Natural killer cell treated with Interleukin-12 subunit alpha and Interleukin-12 subunit beta and Interleukin-15 and Interleukin-18, amount 100 ng/mL, for 72 hours (primary cell): ENCODE measurements at regions not wholly inside any gene's neighbourhood (a gene's known extent, or its start where the extent isn't known, plus 50 kb on each side); places are given as distances from the start of the nearest gene placed in this dataset.

Source experiments
- ATAC-seq, 2 donors: fragments of 150-1000 bp; cut with Tn5 transposase in 1 of 2; sonication (Bioruptor Pico), chemical (Tn5 transposase) in 1 of 2; 2 replicates each; pipeline ENCODE4 v1.10.0; 2021
- DNase-seq: peaks from one replicate; pipeline ENCODE4 v3.0.0; 2022; ENCODE audit warnings: low spot score
- H3K27ac Mint-ChIP-seq, 2 donors: 1 replicate in 1 of 2; 2 replicates in 1 of 2; pipeline ENCODE4 v1.8.0; 2022; ENCODE audit warnings: mixed read lengths in 2 of 2, mild to moderate bottlenecking in 1 of 2, moderate library complexity in 1 of 2
- H3K27me3 Mint-ChIP-seq, 2 donors: 1 replicate in 1 of 2; 2 replicates in 1 of 2; pipeline ENCODE4 v1.8.0; 2022; ENCODE audit warnings: mixed read lengths in 2 of 2
- H3K36me3 Mint-ChIP-seq: one replicate; pipeline ENCODE4 v1.8.0; 2022; ENCODE audit warnings: mixed read lengths
- H3K4me1 Mint-ChIP-seq, 2 donors: 1 replicate in 1 of 2; 2 replicates in 1 of 2; pipeline ENCODE4 v1.8.0; 2022; ENCODE audit warnings: low read depth in 2 of 2, mixed read lengths in 2 of 2, mild to moderate bottlenecking in 1 of 2
- H3K4me3 Mint-ChIP-seq: one replicate; pipeline ENCODE4 v1.8.0; 2022; ENCODE audit warnings: mixed read lengths
- H3K9me3 Mint-ChIP-seq: 2 replicates; pipeline ENCODE4 v1.8.0; 2022; ENCODE audit warnings: mixed read lengths

DNA sequence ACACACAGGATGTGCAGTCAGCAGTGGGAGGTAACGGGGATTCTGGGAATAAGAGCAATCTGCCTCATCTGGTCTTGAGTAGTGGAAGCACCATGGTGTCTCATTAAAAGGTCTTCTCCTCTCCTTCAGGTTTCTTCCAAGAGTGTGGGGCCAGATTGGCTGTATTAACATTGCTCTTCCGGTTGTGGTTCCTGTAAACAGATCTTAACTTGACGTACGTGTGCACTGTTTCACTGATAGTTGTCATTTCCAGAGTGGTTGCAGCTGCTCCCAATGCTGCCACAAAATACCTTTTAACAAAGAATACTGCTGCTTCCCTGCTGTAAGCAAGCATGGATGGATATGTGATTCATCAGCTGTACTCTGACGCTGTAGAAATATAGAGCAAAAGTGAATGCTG is 1443.4 kb upstream of the TENM3 start:
- Mint-ChIP-seq H3K36me3 (no peaks in the 10 kb centered on the region), H3K4me1 (no peaks in the 10 kb centered on the region), H3K27ac (no peak overlapping the region), H3K4me3 (no peak overlapping the region), H3K9me3 (peaks cover 12% of the 10 kb centered on the region), H3K27me3 (no peaks in the 10 kb centered on the region)
- DNase-seq (no peak), ATAC-seq (no peak)

DNA sequence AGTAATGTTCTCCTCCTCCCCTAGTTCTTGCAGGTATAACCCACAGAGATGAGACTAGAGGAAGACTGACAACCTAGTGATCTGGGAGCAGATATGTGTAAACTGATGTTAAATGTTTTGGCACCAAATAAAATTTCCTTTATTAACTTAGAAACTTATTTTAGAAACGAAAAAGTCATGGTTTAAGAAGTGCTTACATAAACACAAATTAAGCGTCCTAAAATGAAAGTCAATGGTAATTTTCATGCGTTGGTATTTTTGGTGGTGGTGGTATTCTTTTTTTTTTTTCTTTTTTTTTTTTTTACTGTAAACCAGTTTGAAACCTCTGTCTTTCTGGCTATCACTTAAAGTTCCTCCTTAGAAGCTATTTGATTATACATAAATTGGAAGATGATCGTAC is 1438.1 kb upstream of the TENM3 start:
- no peak overlapping the region for H3K27ac Mint-ChIP-seq
- no peaks in the 10 kb centered on the region for H3K27me3 Mint-ChIP-seq
- no peaks in the 10 kb centered on the region for H3K36me3 Mint-ChIP-seq
- H3K9me3 Mint-ChIP-seq: peaks cover 7% of the 10 kb centered on the region
- H3K4me1 Mint-ChIP-seq: no peaks in the 10 kb centered on the region
- no peak for DNase-seq
- H3K4me3 Mint-ChIP-seq: no peak overlapping the region
- ATAC-seq: no peak

DNA sequence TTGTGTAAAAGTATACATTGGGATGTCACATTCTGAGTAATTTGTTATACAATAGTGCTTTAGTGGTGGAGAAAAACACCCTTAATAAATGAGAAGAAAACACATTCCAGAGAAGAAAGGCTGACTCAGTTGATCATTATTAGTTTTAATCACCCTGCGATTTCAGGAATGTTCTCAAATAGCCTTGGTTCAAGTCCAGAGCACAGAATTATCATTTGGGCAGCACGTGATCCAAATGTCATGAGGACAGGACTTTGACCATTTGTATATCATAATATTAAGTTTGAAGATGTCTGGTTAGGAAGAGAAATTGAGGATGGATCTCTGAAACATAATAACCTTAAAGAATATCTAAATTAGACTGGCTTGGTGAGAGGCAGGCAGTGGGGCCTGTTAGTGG is 1434.3 kb upstream of the TENM3 start:
- Mint-ChIP-seq H3K36me3 (no peaks in the 10 kb centered on the region), H3K4me1 (no peaks in the 10 kb centered on the region), H3K9me3 (peaks cover 3% of the 10 kb centered on the region), H3K4me3 (no peak overlapping the region), H3K27me3 (no peaks in the 10 kb centered on the region), H3K27ac (no peak overlapping the region)
- DNase-seq (no peak), ATAC-seq (no peak)

- ATAC-seq (no peak), DNase-seq (no peak)
- Mint-ChIP-seq H3K4me3 (no peak overlapping the region), H3K4me1 (no peaks in the 10 kb centered on the region), H3K27me3 (no peaks in the 10 kb centered on the region), H3K9me3 (peaks cover 3% of the 10 kb centered on the region), H3K36me3 (no peaks in the 10 kb centered on the region), H3K27ac (no peak overlapping the region)
These were observed 1433.8 kb upstream of the TENM3 start for GRCh38 chr4:180809439-180809838.

DNA sequence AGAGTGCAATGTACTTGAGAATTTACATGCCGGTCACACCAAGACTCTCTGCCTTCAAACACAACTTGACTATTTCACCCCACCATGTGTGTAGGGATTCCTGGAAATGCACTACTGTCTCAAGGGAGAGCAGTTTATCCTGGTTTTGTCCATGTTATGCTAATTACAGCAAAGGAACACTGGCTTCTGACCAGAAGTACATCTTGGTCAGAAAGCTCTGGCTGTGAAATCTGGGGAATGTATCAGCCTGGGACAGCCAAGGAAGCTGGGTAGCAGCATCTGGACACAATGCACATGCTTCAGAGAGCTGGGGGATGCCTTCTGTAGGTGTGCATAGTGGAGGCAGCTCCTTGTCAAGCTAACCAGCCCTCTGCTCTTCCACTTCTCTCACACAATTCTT is 1432.6 kb upstream of the TENM3 start:
- H3K4me3 Mint-ChIP-seq: no peak overlapping the region
- no peaks in the 10 kb centered on the region for H3K4me1 Mint-ChIP-seq
- H3K9me3 Mint-ChIP-seq: peaks cover 6% of the 10 kb centered on the region
- no peak for DNase-seq
- no peak overlapping the region for H3K27ac Mint-ChIP-seq
- H3K27me3 Mint-ChIP-seq: no peaks in the 10 kb centered on the region
- no peak for ATAC-seq
- no peaks in the 10 kb centered on the region for H3K36me3 Mint-ChIP-seq

- no peak overlapping the region for H3K27ac Mint-ChIP-seq
- H3K9me3 Mint-ChIP-seq: peaks cover 6% of the 10 kb centered on the region
- DNase-seq (no peak), ATAC-seq (no peak)
- no peaks in the 10 kb centered on the region for H3K36me3 Mint-ChIP-seq
- no peaks in the 10 kb centered on the region for H3K4me1 Mint-ChIP-seq
- H3K4me3 Mint-ChIP-seq: no peak overlapping the region
- H3K27me3 Mint-ChIP-seq: no peaks in the 10 kb centered on the region
These were observed 1431.6 kb upstream of the TENM3 start for GRCh38 chr4:180811556-180811955.

DNA sequence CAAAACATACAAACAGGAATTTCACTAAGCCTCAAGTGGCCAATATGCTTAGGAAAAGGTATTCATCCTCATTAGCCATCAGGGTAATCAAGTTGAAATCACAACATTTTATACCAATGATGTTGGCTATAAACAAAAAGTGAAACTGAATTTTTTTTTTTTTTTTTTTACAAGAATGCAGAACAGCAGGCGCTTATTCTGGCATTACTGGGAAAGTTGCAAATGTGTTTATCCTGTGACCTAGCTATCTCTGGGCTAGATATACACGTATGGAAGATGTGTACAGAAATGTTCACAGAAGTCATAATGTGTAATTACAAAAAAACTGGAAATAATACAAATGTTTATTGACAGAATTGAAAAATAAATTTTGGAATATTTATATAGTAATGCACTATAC is 1430.4 kb upstream of the TENM3 start:
- DNase-seq (no peak), ATAC-seq (no peak)
- Mint-ChIP-seq H3K4me1 (no peaks in the 10 kb centered on the region), H3K27ac (no peak overlapping the region), H3K27me3 (no peaks in the 10 kb centered on the region), H3K36me3 (no peaks in the 10 kb centered on the region), H3K9me3 (peaks cover 6% of the 10 kb centered on the region), H3K4me3 (no peak overlapping the region)

GRCh38 chr4:180814875-180815417 is 1428.3 kb upstream of the TENM3 start:
- Mint-ChIP-seq H3K4me3 (no peak overlapping the region), H3K36me3 (no peaks in the 10 kb centered on the region), H3K27me3 (no peaks in the 10 kb centered on the region), H3K27ac (no peak overlapping the region), H3K9me3 (peaks cover 5% of the 10 kb centered on the region), H3K4me1 (no peaks in the 10 kb centered on the region)
- no peak for DNase-seq
- no peak for ATAC-seq

DNA sequence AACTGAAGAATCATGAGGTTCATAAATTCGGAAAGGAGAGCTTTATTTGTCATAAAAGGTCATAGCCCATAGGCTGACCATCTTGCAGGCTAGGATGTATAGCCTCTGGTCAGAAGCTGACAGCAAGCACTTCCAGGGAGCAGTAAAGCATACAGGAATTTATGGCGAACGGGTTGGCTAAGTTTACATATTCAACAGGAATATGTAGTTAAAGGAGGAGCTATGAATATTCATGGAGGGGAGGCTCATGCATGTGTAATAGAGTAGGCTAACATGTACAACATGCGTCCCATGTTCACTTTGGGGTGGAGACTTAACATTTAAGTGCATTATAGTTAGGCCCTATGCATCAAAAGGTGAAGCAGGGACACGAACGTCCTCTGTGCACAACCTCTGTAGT is 1425.7 kb upstream of the TENM3 start:
- H3K4me1 Mint-ChIP-seq: no peaks in the 10 kb centered on the region
- no peak overlapping the region for H3K4me3 Mint-ChIP-seq
- H3K36me3 Mint-ChIP-seq: no peaks in the 10 kb centered on the region
- DNase-seq (no peak), ATAC-seq (no peak)
- H3K27ac Mint-ChIP-seq: no peak overlapping the region
- H3K9me3 Mint-ChIP-seq: peaks cover 14% of the 10 kb centered on the region
- no peaks in the 10 kb centered on the region for H3K27me3 Mint-ChIP-seq

DNA sequence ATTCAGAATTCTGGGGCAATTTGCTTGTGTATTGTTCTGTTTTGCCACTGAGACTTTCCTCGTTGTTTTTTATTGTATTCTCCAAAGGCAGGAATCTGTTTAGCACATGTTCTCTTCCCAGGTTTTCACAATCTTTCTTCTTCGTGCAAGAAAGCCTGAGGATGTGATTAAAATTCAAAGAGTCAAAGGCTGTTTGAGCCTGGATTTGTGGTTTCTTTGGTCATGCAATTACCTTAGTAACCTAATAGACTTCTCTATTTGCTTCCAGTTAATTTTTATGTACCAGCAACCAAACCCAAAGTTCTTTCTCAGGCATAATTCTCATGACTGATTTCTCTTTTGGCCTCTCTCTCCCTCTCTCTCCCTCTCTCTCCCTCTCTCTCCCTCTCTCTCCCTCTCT is 1420.1 kb upstream of the TENM3 start:
- no peak overlapping the region for H3K27ac Mint-ChIP-seq
- no peaks in the 10 kb centered on the region for H3K36me3 Mint-ChIP-seq

DNA sequence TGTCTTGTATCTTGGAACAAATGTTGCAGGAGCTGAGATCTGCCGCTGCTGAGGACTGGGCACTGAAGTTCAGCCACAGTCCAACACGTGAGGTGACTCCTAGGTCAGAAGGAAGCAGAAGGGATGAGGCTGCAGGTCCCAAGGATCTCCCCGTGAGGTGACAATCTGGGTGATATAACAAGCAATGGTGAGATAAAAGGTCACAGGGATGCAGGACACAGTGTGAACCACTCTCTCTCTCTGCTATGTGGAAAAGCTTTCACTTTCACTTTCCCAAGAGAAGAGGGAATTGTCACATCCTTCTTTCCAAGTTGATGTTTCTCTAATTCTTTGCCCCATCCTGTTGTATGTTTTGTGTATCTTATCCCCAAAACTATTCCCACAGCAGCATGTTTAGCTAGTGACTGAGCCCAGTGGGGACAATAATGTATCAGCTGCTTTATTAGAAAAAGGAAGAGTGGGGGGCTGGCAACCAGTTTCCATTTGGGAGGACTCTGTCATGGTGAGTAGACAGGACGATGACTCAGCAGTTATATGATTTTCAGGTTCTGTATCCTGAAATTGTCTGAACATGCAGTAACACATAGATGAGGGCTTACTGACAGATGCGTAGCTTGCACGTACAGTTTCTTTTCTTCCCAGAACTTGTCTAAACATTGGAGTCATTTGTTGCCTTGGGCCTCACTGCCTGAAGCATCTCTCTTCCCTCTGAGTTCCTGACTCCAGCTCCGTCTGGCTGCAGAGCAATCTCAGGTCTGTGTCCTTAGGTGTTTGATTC is 1415.8 kb upstream of the TENM3 start:
- no peaks in the 10 kb centered on the region for H3K27me3 Mint-ChIP-seq
- DNase-seq: no peak
- no peaks in the 10 kb centered on the region for H3K36me3 Mint-ChIP-seq
- H3K4me1 Mint-ChIP-seq: no peaks in the 10 kb centered on the region
- no peak for ATAC-seq
- no peak overlapping the region for H3K27ac Mint-ChIP-seq
- H3K4me3 Mint-ChIP-seq: no peak overlapping the region
- H3K9me3 Mint-ChIP-seq: peaks cover 12% of the 10 kb centered on the region

More for the DNA sequence above, 1420.1 kb upstream of the TENM3 start:
- Mint-ChIP-seq H3K4me1 (no peaks in the 10 kb centered on the region), H3K27me3 (no peaks in the 10 kb centered on the region), H3K4me3 (no peak overlapping the region), H3K9me3 (peaks cover 15% of the 10 kb centered on the region)
- DNase-seq: no peak
- no peak for ATAC-seq

DNA sequence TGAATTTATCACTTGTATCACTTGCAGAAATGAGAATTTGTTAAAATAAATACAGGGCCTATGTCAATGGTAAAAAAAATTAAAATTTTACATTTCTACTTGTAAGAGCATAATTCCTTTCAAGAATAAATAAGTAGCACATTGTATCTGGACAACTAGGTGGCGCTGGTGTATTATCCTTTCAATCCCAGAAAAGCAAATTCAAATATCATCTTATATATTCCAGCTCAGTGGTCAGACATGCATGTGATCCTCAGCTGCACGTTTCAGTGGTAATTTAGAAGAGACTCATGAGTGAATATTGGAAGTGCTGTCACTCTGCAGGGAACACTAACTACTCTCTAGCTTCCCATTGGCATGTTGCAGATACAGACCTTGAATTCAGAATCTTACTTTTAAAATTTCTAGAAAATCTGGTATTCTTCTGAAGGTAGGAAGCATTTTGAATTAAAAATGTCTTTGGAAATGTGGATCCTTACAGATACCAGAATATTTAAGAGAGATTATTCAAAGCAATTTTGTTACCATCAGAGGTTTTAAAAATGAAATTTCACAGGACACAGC is 1414.7 kb upstream of the TENM3 start:
- Mint-ChIP-seq H3K27ac (no peak overlapping the region), H3K36me3 (no peaks in the 10 kb centered on the region), H3K27me3 (no peaks in the 10 kb centered on the region), H3K4me3 (no peak overlapping the region), H3K9me3 (peaks cover 13% of the 10 kb centered on the region), H3K4me1 (no peaks in the 10 kb centered on the region)
- DNase-seq (no peak), ATAC-seq (no peak)

- peaks cover 13% of the 10 kb centered on the region for H3K9me3 Mint-ChIP-seq
- H3K27me3 Mint-ChIP-seq: no peaks in the 10 kb centered on the region
- H3K36me3 Mint-ChIP-seq: no peaks in the 10 kb centered on the region
- H3K4me1 Mint-ChIP-seq: no peaks in the 10 kb centered on the region
- H3K27ac Mint-ChIP-seq: no peak overlapping the region
- DNase-seq: no peak
- no peak for ATAC-seq
- no peak overlapping the region for H3K4me3 Mint-ChIP-seq
These were observed 1411.1 kb upstream of the TENM3 start for GRCh38 chr4:180832073-180832472.

- Mint-ChIP-seq H3K27ac (no peak overlapping the region), H3K27me3 (no peaks in the 10 kb centered on the region), H3K4me3 (no peak overlapping the region), H3K36me3 (no peaks in the 10 kb centered on the region), H3K9me3 (peaks cover 12% of the 10 kb centered on the region), H3K4me1 (no peaks in the 10 kb centered on the region)
- ATAC-seq (no peak), DNase-seq (no peak)
These were observed 1403.1 kb upstream of the TENM3 start for GRCh38 chr4:180840142-180840541.
